Ovary (tissue), 7 donors: ENCODE measurements at regions not wholly inside any gene's neighbourhood (a gene's known extent, or its start where the extent isn't known, plus 50 kb on each side); places are given as distances from the start of the nearest gene placed in this dataset.
"Not testable (repeated sequence)": the region's sequence is repeated elsewhere in the genome, so short reads cannot be mapped to it uniquely, and the experiment has no call there.

ENCODE experiments used
- DNase-seq, 5 donors: peaks; one replicate each; pipeline ENCODE4 v3.0.0-alpha.2; 2019 to 2020
- H3K27ac ChIP-seq, 2 donors: fragments of 200-600 bp; one replicate each; pipeline versions ENCODE4 v1.5.1 to v1.8.0; 2019 to 2022
- H3K27me3 ChIP-seq: fragments of 200-600 bp; one replicate; pipeline ENCODE4 v1.8.0; 2022
- H3K36me3 ChIP-seq: fragments of 200-600 bp; sonication (generic); one replicate; pipeline ENCODE4 v1.5.1; 2019
- H3K4me1 ChIP-seq: one replicate; pipeline ENCODE4 v1.8.1; 2013; ENCODE audit warnings: mild to moderate bottlenecking, moderate library complexity; ENCODE audit not compliant: insufficient read depth
- H3K4me3 ChIP-seq: fragments of 200-600 bp; sonication (generic); one replicate; pipeline ENCODE4 v1.5.1; 2017
- H3K9me3 ChIP-seq, 2 donors: fragments of 200-600 bp in 1 of 2; sonication (generic) in 1 of 2; one replicate each; pipeline versions ENCODE4 v1.5.1 to v1.8.1; 2013 to 2019; ENCODE audit warnings: mild to moderate bottlenecking in 1 of 2, moderate library complexity in 1 of 2
- WGBS, 3 donors: extraction: QIAGEN DNeasy Blood & Tissue Kit in 1 of 3; methylation state at CpG; one replicate each; pipeline versions ENCODE4 v1.1.5 to v1.1.7; 2013 to 2017; 5-methylcytosine and 5-hydroxymethylcytosine counted together
- intact Hi-C, 4 donors: fragments of 100-400 bp; cut with DNase I; formaldehyde crosslinking; loops; one replicate each; pipeline versions ENCODE4 v1.11.0 to v1.15.1; 2022 to 2023
- donor health status: DM: no; HTN: no; CAD: no; lungs with moderate emphysema.
- donor health status: DM: no; HTN: no; CAD: no.
- donor health status: Bipolar disorder and iron deficiency.
- donor health status: DM: no; HTN: no; CAD: no.
- donor health status: DM: yes; HTN: yes; CAD: no.

GRCh38 chr21:6068098-6068831, 4453.1 kb upstream of the TPTE start:
- H3K9me3 ChIP-seq, DNase-seq, H3K27me3 ChIP-seq, H3K4me3 ChIP-seq, intact Hi-C loops, H3K27ac ChIP-seq, H3K4me1 ChIP-seq, H3K36me3 ChIP-seq: not testable (repeated sequence)
- WGBS, 3 donors, result no CpG with 5 or more reads among the region's 31 CpGs

GRCh38 chr21:6070213-6070612, 4451.2 kb upstream of the TPTE start:
- WGBS, 3 donors, result 89 to 99% (median 91%) methylated on average over 1 to 2 of the region's 2 CpGs
- DNase-seq, H3K9me3 ChIP-seq, H3K27me3 ChIP-seq, H3K4me3 ChIP-seq, H3K36me3 ChIP-seq, intact Hi-C loops, H3K27ac ChIP-seq, H3K4me1 ChIP-seq: not testable (repeated sequence)

- H3K4me3 ChIP-seq, DNase-seq, H3K27me3 ChIP-seq, H3K9me3 ChIP-seq, H3K27ac ChIP-seq, H3K4me1 ChIP-seq, H3K36me3 ChIP-seq, intact Hi-C loops: not testable (repeated sequence)
- no CpG with 5 or more reads among the region's 5 CpGs for WGBS, 3 donors
Measured at GRCh38 chr21:6072691-6073090, 4448.7 kb upstream of the TPTE start.

GRCh38 chr21:6073993-6074705, 4447.2 kb upstream of the TPTE start:
- no CpG with 5 or more reads among the region's 19 CpGs for WGBS, 3 donors
- H3K36me3 ChIP-seq, H3K4me1 ChIP-seq, intact Hi-C loops, H3K4me3 ChIP-seq, H3K9me3 ChIP-seq, H3K27me3 ChIP-seq, H3K27ac ChIP-seq: not testable (repeated sequence)
- peak in 1 of 5 donors; percentile 12 for DNase-seq

GRCh38 chr21:6074935-6075334, 4446.4 kb upstream of the TPTE start:
- intact Hi-C loops, result not testable (repeated sequence)

GRCh38 chr21:6075627-6076208, 4445.7 kb upstream of the TPTE start:
- H3K4me1 ChIP-seq, H3K27ac ChIP-seq, H3K36me3 ChIP-seq, H3K4me3 ChIP-seq, intact Hi-C loops, H3K9me3 ChIP-seq, H3K27me3 ChIP-seq, DNase-seq: not testable (repeated sequence)
- no CpG with 5 or more reads among the region's 24 CpGs for WGBS, 3 donors

More at GRCh38 chr21:6074935-6075334, 4446.4 kb upstream of the TPTE start:
- not testable (repeated sequence) for DNase-seq, H3K4me3 ChIP-seq, H3K9me3 ChIP-seq, H3K36me3 ChIP-seq, H3K27me3 ChIP-seq, H3K4me1 ChIP-seq, H3K27ac ChIP-seq
- whole genome bisulfite sequencing, 3 donors, result no CpG with 5 or more reads among the region's 17 CpGs

GRCh38 chr21:6077358-6077757, 4444.0 kb upstream of the TPTE start:
- WGBS, 3 donors, result no CpG with 5 or more reads among the region's 12 CpGs
- DNase-seq, intact Hi-C loops, H3K4me3 ChIP-seq, H3K27ac ChIP-seq, H3K9me3 ChIP-seq, H3K36me3 ChIP-seq, H3K27me3 ChIP-seq, H3K4me1 ChIP-seq: not testable (repeated sequence)

GRCh38 chr21:6078902-6079301, 4442.5 kb upstream of the TPTE start:
- DNase-seq, result peak in 2 of 5 donors; percentile 5 to 10
- H3K27me3 ChIP-seq, H3K27ac ChIP-seq, H3K9me3 ChIP-seq, intact Hi-C loops, H3K36me3 ChIP-seq, H3K4me1 ChIP-seq, H3K4me3 ChIP-seq: not testable (repeated sequence)
- WGBS, 3 donors, result no CpG with 5 or more reads among the region's 12 CpGs

GRCh38 chr21:6080941-6081655, 4440.3 kb upstream of the TPTE start:
- H3K9me3 ChIP-seq, H3K27me3 ChIP-seq, DNase-seq, H3K27ac ChIP-seq, intact Hi-C loops, H3K4me3 ChIP-seq, H3K36me3 ChIP-seq, H3K4me1 ChIP-seq: not testable (repeated sequence)
- no CpG with 5 or more reads among the region's 34 CpGs for WGBS, 3 donors

GRCh38 chr21:6082166-6082565, 4439.2 kb upstream of the TPTE start:
- H3K4me1 ChIP-seq, H3K27ac ChIP-seq, intact Hi-C loops, H3K27me3 ChIP-seq, DNase-seq, H3K9me3 ChIP-seq, H3K4me3 ChIP-seq, H3K36me3 ChIP-seq: not testable (repeated sequence)
- WGBS, 3 donors, result no CpG with 5 or more reads among the region's 12 CpGs

- DNase-seq, H3K4me3 ChIP-seq, H3K27me3 ChIP-seq, intact Hi-C loops, H3K36me3 ChIP-seq, H3K4me1 ChIP-seq, H3K27ac ChIP-seq, H3K9me3 ChIP-seq: not testable (repeated sequence)
- no CpG with 5 or more reads among the region's 10 CpGs for WGBS, 3 donors
Measured at GRCh38 chr21:6083574-6084120, 4437.7 kb upstream of the TPTE start.
